GM10248 (cell line): ENCODE measurements at regions not wholly inside any gene's neighbourhood (a gene's known extent, or its start where the extent isn't known, plus 50 kb on each side); places are given as distances from the start of the nearest gene placed in this dataset.

Source experiments
- CTCF ChIA-PET: fragments of 300-600 bp; sonication (Branson Sonifier 250); formaldehyde crosslinking; extraction: SDS; loops from one replicate; lab custom pipeline; 2021; ENCODE audit warnings: antibody characterized with exemption; lab: Yijun Ruan, JAX
- POLR2A ChIA-PET: fragments of 350-650 bp; sonication (Branson Sonifier 250); formaldehyde crosslinking; extraction: SDS; loops from one replicate; lab custom pipeline; 2020; ENCODE audit warnings: antibody characterized with exemption; lab: Yijun Ruan, JAX
- DNase-seq: peaks from one replicate; pipeline ENCODE4 v3.0.0; 2012; ENCODE audit errors: extremely low spot score
- TF ChIP-seq, protein P1 (sequence below): IDR thresholded peaks from 2 replicates; pipeline ENCODE4 v1.5.1; 2012; ENCODE audit warnings: mild to moderate bottlenecking, low read depth; ENCODE audit errors: extremely low read depth, missing control alignments, control extremely low read depth

DNA sequence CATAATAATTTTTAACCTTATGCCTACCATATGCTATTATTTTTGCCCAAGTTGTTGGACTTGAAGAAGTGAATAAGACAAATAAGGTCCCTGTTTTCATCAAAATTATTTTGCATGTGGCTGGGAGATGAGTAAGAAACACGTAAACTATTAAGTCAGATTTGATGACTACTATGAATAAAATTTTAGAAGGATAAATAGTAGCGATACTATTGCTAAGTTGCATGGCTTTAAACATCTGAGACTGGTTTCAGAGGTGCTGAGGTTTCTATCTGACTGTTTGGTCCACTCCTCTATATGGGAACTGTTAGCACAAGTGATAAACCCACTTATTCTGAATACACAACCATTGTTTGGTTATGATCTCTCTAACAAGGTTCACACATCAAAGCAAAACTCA, 674.3 kb upstream of the MDGA2 start:
- CTCF ChIA-PET = no interaction called here
- POLR2A ChIA-PET = no interaction called here
- TF ChIP-seq, protein P1, sequence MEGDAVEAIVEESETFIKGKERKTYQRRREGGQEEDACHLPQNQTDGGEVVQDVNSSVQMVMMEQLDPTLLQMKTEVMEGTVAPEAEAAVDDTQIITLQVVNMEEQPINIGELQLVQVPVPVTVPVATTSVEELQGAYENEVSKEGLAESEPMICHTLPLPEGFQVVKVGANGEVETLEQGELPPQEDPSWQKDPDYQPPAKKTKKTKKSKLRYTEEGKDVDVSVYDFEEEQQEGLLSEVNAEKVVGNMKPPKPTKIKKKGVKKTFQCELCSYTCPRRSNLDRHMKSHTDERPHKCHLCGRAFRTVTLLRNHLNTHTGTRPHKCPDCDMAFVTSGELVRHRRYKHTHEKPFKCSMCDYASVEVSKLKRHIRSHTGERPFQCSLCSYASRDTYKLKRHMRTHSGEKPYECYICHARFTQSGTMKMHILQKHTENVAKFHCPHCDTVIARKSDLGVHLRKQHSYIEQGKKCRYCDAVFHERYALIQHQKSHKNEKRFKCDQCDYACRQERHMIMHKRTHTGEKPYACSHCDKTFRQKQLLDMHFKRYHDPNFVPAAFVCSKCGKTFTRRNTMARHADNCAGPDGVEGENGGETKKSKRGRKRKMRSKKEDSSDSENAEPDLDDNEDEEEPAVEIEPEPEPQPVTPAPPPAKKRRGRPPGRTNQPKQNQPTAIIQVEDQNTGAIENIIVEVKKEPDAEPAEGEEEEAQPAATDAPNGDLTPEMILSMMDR = no peak
- DNase-seq = no peak

DNA sequence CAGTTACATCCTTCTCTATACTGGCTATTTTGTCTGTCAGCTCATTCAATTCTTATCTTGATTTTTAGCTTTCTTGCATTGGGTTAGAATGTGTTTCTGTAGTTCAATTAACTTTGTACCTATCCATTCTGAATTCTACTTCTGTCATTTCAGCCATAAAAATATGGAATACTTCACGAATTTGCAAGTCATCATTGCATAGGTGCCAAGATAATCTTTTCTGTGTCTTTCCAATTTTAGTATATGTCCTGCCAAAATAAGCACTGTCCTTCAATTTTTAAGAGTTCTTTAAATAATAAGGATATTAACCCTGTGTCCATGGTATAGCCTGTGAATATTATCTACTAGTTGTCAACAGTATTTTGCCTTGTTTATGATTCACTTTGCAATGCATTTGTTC, 665.7 kb upstream of the MDGA2 start:
- POLR2A ChIA-PET = no interaction called here
- CTCF ChIA-PET = no interaction called here
- no peak for DNase-seq
- TF ChIP-seq, protein P1 = no peak

DNA sequence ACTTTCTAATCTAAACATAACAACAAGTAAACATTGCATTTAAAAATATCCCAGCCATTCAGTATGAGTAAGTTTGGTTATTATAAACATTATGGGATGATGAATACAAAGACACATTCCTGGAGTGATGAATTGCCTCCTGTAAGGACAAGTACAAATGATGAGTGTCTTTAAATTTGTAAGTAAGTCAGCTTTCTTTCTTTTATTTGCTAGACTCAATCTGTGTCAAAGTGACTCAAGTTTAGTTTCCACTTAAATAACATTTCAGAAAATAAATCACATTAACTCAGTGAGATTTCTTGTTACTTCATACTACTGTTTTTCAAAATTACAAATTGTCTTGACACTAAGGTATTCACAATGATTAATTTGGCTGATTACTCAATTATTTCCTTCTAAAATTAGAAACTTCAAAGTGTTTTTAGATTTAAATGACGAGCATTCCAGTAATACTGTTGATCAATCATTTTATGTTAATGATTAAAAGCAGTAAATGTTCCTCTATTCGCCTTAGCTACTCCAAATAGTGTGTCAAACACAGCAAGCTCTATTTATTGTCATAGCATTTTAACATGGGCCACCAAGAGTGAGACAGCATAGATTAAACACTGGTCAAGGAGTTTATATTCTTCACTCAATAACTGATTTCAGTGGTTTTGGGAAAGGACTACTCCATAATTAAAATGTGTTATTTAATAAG, 658.0 kb upstream of the MDGA2 start:
- CTCF ChIA-PET = no interaction called here
- no peak for DNase-seq
- POLR2A ChIA-PET = no interaction called here
- TF ChIP-seq, protein P1 = no peak

GRCh38 chr14:48331421-48331820, 656.0 kb upstream of the MDGA2 start:
- CTCF ChIA-PET = interaction anchor here (1.4 kb wide), 1 partner anchor 12 kb away, joined by 3 read pairs; no protein-coding TSS in a partner anchor
- TF ChIP-seq, protein P1 = no peak
- POLR2A ChIA-PET = no interaction called here
- DNase-seq = no peak

DNA sequence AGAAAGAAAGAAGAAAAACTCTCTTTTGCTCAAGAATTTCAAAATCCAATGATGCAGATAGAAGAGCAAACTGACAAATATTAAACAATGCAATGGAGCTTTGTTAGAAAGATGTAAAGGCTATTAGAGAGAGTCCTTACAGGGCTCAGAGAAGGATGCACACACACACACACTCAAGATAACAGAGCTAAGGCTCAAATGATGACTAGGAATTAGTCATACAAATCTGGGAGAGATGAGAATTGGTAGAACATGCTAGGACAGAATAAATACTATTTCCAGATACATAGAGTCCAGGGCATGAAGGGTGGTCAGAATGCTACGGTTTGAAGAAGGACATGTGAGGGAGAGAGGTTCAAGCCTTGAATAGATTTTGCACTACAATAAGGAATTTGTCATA, 650.1 kb upstream of the MDGA2 start:
- ChIA-PET CTCF (no interaction called here), POLR2A (no interaction called here)
- no peak for DNase-seq
- TF ChIP-seq, protein P1 = no peak

DNA sequence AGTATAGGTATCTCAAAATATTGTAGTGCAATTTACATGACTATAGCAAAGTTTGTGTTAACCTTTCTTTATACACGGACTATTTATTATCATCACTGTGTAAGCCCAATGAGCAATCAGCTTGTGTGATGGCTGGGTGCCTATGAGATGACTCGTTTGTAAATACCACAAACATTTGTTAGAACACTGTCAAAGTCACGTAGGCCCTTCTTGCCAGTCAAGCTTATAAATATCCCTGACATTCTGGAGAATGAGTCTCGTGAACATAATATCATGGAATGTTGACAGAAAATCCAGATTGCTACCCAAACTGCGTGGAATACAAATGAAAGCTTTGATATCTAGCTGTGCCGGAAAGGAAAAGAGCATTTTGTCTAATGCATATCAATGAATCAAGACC, 648.3 kb upstream of the MDGA2 start:
- TF ChIP-seq, protein P1 = no peak
- POLR2A ChIA-PET = no interaction called here
- CTCF ChIA-PET = no interaction called here
- no peak for DNase-seq

DNA sequence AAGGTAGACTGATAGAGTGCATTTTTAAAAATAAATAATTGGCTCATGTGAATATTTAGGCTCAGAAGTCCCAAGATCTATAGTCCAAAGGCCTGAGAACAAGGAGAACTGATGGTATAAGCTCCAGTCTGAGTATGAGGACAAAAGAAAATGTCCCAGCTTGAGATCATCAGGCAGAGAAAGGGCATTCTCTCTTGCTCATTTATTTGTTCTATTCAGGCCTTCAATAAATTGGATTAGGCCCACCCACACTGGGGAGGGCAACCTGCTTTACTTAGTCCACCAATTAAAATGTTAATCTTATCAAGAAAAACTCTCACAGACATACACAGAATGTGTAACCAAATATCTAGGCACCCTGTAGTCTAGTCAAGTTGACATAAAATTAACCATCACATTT, 644.4 kb upstream of the MDGA2 start:
- ChIA-PET CTCF (interaction anchor here (1.3 kb wide), 1 partner anchor 11 kb away, joined by 3 read pairs; no protein-coding TSS in a partner anchor), POLR2A (no interaction called here)
- TF ChIP-seq, protein P1 = no peak
- DNase-seq = no peak
